ENCODE measurements at regions not wholly inside any gene's neighbourhood (a gene's known extent, or its start where the extent isn't known, plus 50 kb on each side); places are given as distances from the start of the nearest gene placed in this dataset.

DNA sequence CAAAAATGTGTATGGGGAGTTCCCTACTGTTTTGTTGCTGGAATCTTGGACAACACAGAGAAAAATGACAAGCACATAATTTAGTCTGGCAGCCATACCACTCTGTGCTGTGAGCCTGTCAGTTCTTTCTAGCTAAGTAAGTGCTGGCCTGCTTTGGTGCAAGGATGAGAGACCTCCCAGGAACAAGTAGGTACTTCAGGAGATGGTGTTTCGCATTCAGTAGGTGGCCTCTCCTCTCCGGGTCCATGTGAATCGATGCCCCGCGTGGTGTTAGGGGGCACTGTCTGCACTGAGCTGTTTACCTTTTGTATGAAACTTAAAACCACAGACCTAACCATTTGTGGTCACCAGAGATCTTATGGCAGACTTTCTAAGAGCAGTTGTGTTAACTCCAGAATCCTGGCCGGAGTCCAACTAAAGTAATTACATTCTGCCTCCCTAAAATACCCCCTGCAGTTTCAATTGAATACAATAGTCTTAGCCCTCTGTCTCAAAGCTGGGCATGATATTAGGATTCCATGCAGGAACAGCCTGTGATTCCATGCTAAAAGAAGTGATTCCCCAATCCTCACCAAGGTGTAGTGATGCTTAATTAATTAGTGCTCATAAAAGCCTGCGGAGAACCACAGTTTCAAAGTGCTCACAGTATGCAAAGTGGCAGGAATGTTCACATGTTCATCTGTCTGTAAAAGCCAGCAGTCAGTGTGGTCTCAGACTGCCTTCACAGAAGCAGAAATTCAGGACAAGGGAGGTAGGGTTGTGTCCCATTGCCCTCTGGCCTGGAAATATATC is 64.2 kb downstream of the LLPH start:
- DNase-seq: no peak

GRCh38 chr12:66065641-66066136 is 64.9 kb downstream of the LLPH start:
- DNase-seq: no peak

GRCh38 chr12:66065150-66065549 is 65.4 kb downstream of the LLPH start:
- DNase-seq: no peak

GRCh38 chr12:66063916-66064315 is 66.6 kb downstream of the LLPH start:
- DNase-seq: no peak

DNA sequence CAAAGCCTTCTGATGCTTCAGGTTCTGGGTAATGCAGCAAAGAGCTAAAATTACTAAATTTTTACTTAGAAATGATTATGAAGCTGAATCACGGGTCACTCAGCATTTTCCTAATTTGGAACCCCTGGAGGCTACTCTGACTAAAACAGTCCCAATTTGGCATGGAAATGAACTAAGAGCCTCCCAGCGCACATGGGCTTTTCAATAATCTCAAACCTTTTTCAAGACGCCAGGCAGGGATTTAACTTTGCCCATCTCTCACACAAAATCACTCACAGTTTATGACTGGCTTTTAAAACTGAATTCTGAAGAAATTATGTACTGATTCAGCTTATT is 68.3 kb downstream of the LLPH start:
- no peak for DNase-seq

DNA sequence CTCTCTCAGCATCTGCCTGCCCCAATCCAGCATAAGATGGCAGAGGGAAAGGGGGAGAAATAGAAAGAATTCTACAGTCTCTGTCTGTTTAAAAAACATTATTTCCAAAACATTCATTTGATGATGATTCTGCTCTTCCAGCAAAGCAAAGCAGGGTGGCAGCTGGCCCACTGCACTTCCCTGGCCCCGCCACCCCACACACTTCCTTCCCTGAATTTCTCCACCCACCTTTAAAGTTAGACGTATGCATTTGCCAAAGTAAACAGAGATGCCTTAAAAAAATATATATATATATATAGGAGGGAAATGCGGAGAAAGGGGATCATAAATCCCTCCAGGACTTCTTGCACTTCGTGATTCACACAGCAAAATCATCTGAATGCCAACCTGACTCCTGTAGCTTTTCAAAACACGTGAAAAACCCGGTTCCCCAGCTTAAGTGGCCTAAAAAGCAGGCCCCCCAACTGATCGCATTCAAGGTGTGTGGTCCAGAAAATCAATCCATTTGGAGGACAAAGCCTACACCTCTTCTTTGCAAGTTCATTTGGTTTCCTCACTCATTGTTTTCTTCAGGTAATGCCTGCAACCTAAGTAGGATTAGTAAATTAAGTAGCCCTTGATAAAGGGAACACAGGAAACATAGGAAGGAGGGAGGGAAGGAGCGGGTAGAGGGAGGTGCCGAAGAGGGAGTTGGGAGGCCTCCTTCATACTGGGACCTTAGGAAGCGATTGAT is 68.8 kb downstream of the LLPH start:
- DNase-seq: no peak

GRCh38 chr12:66061076-66061475 is 69.5 kb downstream of the LLPH start:
- no peak for DNase-seq

- DNase-seq: no peak
These were observed 70.2 kb downstream of the LLPH start for GRCh38 chr12:66060163-66060907.

GRCh38 chr12:66059666-66060065 is 70.9 kb downstream of the LLPH start:
- DNase-seq: no peak

DNA sequence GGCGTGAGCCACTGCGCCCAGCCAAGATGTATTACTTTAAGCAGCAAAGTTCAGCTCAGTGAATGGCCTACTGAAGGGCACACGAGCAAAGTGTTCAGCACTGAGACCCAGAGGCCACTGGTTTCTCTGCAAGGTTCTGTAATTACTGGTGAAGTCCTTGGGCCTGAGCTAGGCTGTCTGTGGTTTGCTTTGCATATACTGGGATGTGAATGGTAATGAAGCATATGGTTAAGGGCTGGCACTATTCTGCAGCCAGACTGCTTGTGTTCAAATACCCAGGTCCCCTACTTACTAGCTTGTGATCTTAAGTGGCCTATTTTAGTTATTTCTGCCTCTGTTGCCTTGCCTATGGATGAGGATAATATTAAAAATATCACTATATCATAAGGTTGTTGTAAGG is 72.0 kb downstream of the LLPH start:
- no peak for DNase-seq

DNA sequence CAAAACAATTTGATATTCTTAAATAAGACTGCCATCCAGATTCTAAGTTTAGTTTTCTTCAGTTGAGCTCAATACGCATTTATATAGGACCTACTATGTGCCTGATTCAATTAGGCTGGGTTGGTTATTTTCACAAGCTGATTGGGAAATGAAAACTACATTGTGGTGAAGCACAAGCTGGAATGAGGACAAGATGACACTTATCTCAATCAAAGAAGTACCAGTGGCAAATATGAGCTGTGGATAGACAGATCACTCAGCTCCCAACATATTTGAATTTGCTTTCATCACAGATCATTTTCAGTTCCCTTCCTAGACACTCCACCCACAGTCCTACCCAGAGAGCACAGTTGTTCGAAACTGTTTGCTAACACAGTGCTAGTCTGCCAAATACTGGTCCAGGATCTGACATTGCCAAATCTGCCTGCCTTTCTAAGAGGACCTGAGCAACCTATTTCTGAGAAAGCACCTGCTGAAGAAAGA is 74.7 kb downstream of the LLPH start:
- DNase-seq: no peak

GRCh38 chr12:66052988-66053615 is 77.4 kb downstream of the LLPH start:
- no peak for DNase-seq

GRCh38 chr12:66051361-66051760 is 79.2 kb downstream of the LLPH start:
- DNase-seq: no peak

DNA sequence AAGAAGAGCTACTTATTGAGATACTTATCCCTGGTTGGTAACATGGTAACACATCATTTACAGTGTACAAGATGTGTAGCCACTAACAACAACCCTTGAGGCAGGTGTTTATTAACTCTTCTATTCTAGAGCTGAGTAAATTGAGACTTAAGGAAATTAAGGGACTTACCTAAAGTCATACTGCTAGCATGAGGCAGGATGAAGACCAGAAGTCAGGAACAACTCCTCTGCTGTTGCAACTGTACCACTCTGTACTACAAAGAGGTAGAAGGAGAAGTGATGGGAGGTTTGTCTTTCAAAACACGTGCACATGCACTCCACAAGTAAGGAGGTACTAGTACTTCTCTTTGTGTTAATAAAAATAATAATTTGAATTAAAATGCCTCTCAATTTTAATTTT is 79.9 kb downstream of the LLPH start:
- DNase-seq: no peak

GRCh38 chr12:66050283-66050576 is 80.3 kb downstream of the LLPH start:
- DNase-seq: no peak

- DNase-seq: no peak
These were observed 80.8 kb downstream of the LLPH start for GRCh38 chr12:66049538-66050282.

- no peak for DNase-seq
These were observed 81.6 kb downstream of the LLPH start for GRCh38 chr12:66048835-66049537.

- no peak for DNase-seq
These were observed 82.2 kb downstream of the LLPH start for GRCh38 chr12:66048218-66048834.

- no peak for DNase-seq
These were observed 83.0 kb downstream of the LLPH start for GRCh38 chr12:66047411-66048021.

- no peak for DNase-seq
These were observed 85.0 kb downstream of the LLPH start for GRCh38 chr12:66045506-66045905.

- no peak for DNase-seq
These were observed 85.8 kb downstream of the LLPH start for GRCh38 chr12:66044731-66045130.
